ENCODE measurements at regions not wholly inside any gene's neighbourhood (a gene's known extent, or its start where the extent isn't known, plus 50 kb on each side); places are given as distances from the start of the nearest gene placed in this dataset.

- 97% methylated on average over 2 of the region's 2 CpGs for WGBS (ENCODE audit: insufficient coverage)
- Mint-ChIP-seq H3K9me3 (no peaks in the 10 kb centered on the region), H3K4me3 (no peak overlapping the region), H3K4me1 (peaks cover 5 to 7% of the 10 kb centered on the region in 2 donors), H3K36me3 (no peaks in the 10 kb centered on the region), H3K27ac (no peak overlapping the region), H3K27me3 (ENCODE audit: low read depth in 2 of 2) (no peaks in the 10 kb centered on the region)
- no peak for TF ChIP-seq CTCF (IDR thresholded peaks at IDR 0.05)
- Histone ChIP-seq H3K4me1 (ENCODE audit: control insufficient read depth, insufficient read depth, low read length) (no peaks in the 10 kb centered on the region), H3K4me3 (ENCODE audit: low read length) (no peak overlapping the region), H3K36me3 (ENCODE audit: control insufficient read depth, insufficient read depth, low read length) (no peaks in the 10 kb centered on the region), H3K27me3 (ENCODE audit: control insufficient read depth, insufficient read depth, low read length) (no peaks in the 10 kb centered on the region), H3K9me3 (ENCODE audit: control insufficient read depth, insufficient read depth, low read length) (no peaks in the 10 kb centered on the region), H3K27ac (ENCODE audit: low read length) (no peak overlapping the region)
- no peak for DNase-seq
- intact Hi-C loops (cut with micrococcal nuclease) = no loop called here
- no peak for ATAC-seq
These were observed 286.2 kb upstream of the STT3B start for GRCh38 chr3:31246293-31247062.

- Mint-ChIP-seq H3K27me3 (ENCODE audit: low read depth in 2 of 2) (no peaks in the 10 kb centered on the region), H3K4me3 (no peak overlapping the region), H3K9me3 (no peaks in the 10 kb centered on the region), H3K27ac (no peak overlapping the region), H3K4me1 (peaks cover 5 to 7% of the 10 kb centered on the region in 2 donors), H3K36me3 (no peaks in the 10 kb centered on the region)
- H3K4me1 ChIP-seq (ENCODE audit: control insufficient read depth, insufficient read depth, low read length) = no peaks in the 10 kb centered on the region
- DNase-seq (no peak), ATAC-seq (no peak)
- H3K9me3 ChIP-seq (ENCODE audit: control insufficient read depth, insufficient read depth, low read length) = no peaks in the 10 kb centered on the region
- no peak overlapping the region for H3K27ac ChIP-seq (ENCODE audit: low read length)
- 96% methylated on average over 2 of the region's 2 CpGs for WGBS (ENCODE audit: insufficient coverage)
- no peak overlapping the region for H3K4me3 ChIP-seq (ENCODE audit: low read length)
- TF ChIP-seq CTCF (IDR thresholded peaks at IDR 0.05) = no peak
- H3K36me3 ChIP-seq (ENCODE audit: control insufficient read depth, insufficient read depth, low read length) = no peaks in the 10 kb centered on the region
- intact Hi-C loops (cut with micrococcal nuclease) = no loop called here
- H3K27me3 ChIP-seq (ENCODE audit: control insufficient read depth, insufficient read depth, low read length) = no peaks in the 10 kb centered on the region
These were observed 285.7 kb upstream of the STT3B start for GRCh38 chr3:31247063-31247447.

DNA sequence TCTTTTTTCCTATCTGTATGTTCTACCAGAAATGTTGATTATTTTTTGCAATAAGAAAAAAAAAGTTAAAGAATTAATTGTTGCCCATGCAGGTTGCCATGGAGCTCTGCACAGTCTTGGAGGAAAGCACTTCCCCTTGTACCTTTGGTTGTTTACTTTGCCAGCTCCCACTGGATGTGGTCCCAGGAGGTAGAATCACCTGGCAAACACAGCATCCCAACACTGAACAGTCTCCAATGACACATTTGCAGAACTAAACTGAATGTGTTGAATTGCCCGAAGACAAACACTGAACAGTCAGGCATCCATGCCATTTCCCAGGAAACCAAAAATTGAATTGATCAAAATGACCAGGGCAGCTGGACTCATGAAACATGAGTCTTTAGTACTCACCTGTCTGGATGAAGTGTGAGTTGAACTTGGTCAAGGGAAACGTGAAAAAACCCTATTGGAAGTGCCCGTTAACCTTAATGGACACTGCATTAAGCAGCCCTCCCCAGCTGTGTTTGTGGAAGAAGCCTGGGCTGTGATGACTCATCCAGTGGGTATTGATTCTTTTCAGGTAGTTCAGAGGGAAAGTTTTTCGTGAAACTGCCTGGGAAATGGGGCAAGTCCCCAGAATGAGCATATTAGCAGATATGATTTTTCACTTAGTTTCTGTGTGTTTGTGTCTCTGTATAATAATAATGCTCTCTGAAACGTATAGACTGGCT is 284.7 kb upstream of the STT3B start:
- peaks cover 5 to 7% of the 10 kb centered on the region in 2 donors for H3K4me1 Mint-ChIP-seq
- no peak for TF ChIP-seq CTCF (IDR thresholded peaks at IDR 0.05)
- intact Hi-C loops (cut with micrococcal nuclease) = no loop called here
- no peaks in the 10 kb centered on the region for H3K4me1 ChIP-seq (ENCODE audit: control insufficient read depth, insufficient read depth, low read length)
- H3K36me3 ChIP-seq (ENCODE audit: control insufficient read depth, insufficient read depth, low read length) = no peaks in the 10 kb centered on the region
- 78% methylated on average over 5 of the region's 5 CpGs for WGBS (ENCODE audit: insufficient coverage)
- DNase-seq (no peak), ATAC-seq (no peak)
- no peaks in the 10 kb centered on the region for H3K9me3 ChIP-seq (ENCODE audit: control insufficient read depth, insufficient read depth, low read length)
- H3K4me3 ChIP-seq (ENCODE audit: low read length) = no peak overlapping the region
- no peaks in the 10 kb centered on the region for H3K36me3 Mint-ChIP-seq
- H3K27me3 ChIP-seq (ENCODE audit: control insufficient read depth, insufficient read depth, low read length) = no peaks in the 10 kb centered on the region
- no peaks in the 10 kb centered on the region for H3K27me3 Mint-ChIP-seq (ENCODE audit: low read depth in 2 of 2)
- H3K4me3 Mint-ChIP-seq = no peak overlapping the region
- no peak overlapping the region for H3K27ac Mint-ChIP-seq
- no peak overlapping the region for H3K27ac ChIP-seq (ENCODE audit: low read length)
- no peaks in the 10 kb centered on the region for H3K9me3 Mint-ChIP-seq
